Activated CD4-positive, alpha-beta T cell treated with anti-CD3 and anti-CD28 coated beads, Interleukin-2, amount 10 ng/mL, durations not matched to agents 7 days and 5 days (primary cell): ENCODE measurements at regions not wholly inside any gene's neighbourhood (a gene's known extent, or its start where the extent isn't known, plus 50 kb on each side); places are given as distances from the start of the nearest gene placed in this dataset.
A peak's percentile ranks its signal among the peaks of the same experiment; 100 is the strongest.
"Not testable (repeated sequence)": the region's sequence is repeated elsewhere in the genome, so short reads cannot be mapped to it uniquely, and the experiment has no call there.

Source experiments
- CTCF ChIA-PET: fragments of 350-600 bp; sonication (Branson Sonifier 250); formaldehyde crosslinking; loops from one replicate; lab custom pipeline; 2021; ENCODE audit warnings: antibody characterized with exemption; lab: Charles Lee
- POLR2A ChIA-PET: fragments of 350-600 bp; sonication (Branson Sonifier 250); formaldehyde crosslinking; loops from one replicate; lab custom pipeline; 2021; ENCODE audit warnings: antibody characterized with exemption; lab: Charles Lee
- DNase-seq: peaks from one replicate; pipeline ENCODE4 v3.0.0-alpha.2; 2020
- H3K27ac Mint-ChIP-seq: one replicate; pipeline ENCODE4 v1.8.0; 2021; ENCODE audit warnings: mild to moderate bottlenecking, moderate library complexity, mixed read lengths
- H3K27me3 Mint-ChIP-seq: one replicate; pipeline ENCODE4 v1.8.0; 2021; ENCODE audit warnings: mixed read lengths
- H3K36me3 Mint-ChIP-seq: one replicate; pipeline ENCODE4 v1.8.0; 2021; ENCODE audit warnings: low read depth, mixed read lengths
- H3K4me1 Mint-ChIP-seq: one replicate; pipeline ENCODE4 v1.8.0; 2021; ENCODE audit warnings: mixed read lengths
- H3K4me3 Mint-ChIP-seq: one replicate; pipeline ENCODE4 v1.8.0; 2021; ENCODE audit warnings: mild to moderate bottlenecking, moderate library complexity, mixed read lengths
- H3K9me3 Mint-ChIP-seq: one replicate; pipeline ENCODE4 v1.8.0; 2021; ENCODE audit warnings: mixed read lengths
- microRNA-seq: library from miRNA; unstranded; fragments of <30 nt; microRNA quantifications from one replicate; pipeline ENCODE4 v1.2.0, GENCODE V29; 2021; ENCODE audit warnings: borderline microRNAs expressed, borderline replicate concordance

GRCh38 chr18:35904389-35905037, 68.0 kb upstream of the RMP24 start:
- H3K36me3 Mint-ChIP-seq, result no peaks in the 10 kb centered on the region
- ChIA-PET POLR2A (no interaction called here), CTCF (interaction anchor here (1.1 kb wide), 1 partner anchor 46 kb away, joined by 3 read pairs; no protein-coding TSS in a partner anchor)
- no peaks in the 10 kb centered on the region for H3K9me3 Mint-ChIP-seq
- H3K4me1 Mint-ChIP-seq, result no peaks in the 10 kb centered on the region
- no peak for DNase-seq
- H3K27ac Mint-ChIP-seq, result no peak overlapping the region
- H3K27me3 Mint-ChIP-seq, result peaks cover 6% of the 10 kb centered on the region
- H3K4me3 Mint-ChIP-seq, result no peak overlapping the region

GRCh38 chr18:35905436-35905835, 67.0 kb upstream of the RMP24 start:
- no peak for DNase-seq
- Mint-ChIP-seq H3K27ac (no peak overlapping the region), H3K4me1 (no peaks in the 10 kb centered on the region), H3K27me3 (peaks cover 2% of the 10 kb centered on the region), H3K4me3 (no peak overlapping the region), H3K36me3 (no peaks in the 10 kb centered on the region), H3K9me3 (no peaks in the 10 kb centered on the region)
- ChIA-PET CTCF (no interaction called here), POLR2A (no interaction called here)

GRCh38 chr18:35906291-35906690, 66.2 kb upstream of the RMP24 start:
- DNase-seq, H3K4me1 Mint-ChIP-seq, POLR2A ChIA-PET, CTCF ChIA-PET, H3K9me3 Mint-ChIP-seq, H3K27me3 Mint-ChIP-seq, H3K4me3 Mint-ChIP-seq, H3K36me3 Mint-ChIP-seq, H3K27ac Mint-ChIP-seq: not testable (repeated sequence)

- no peaks in the 10 kb centered on the region for H3K4me1 Mint-ChIP-seq
- POLR2A ChIA-PET, result no interaction called here
Measured at GRCh38 chr18:35910327-35910726, 62.2 kb upstream of the RMP24 start.

GRCh38 chr18:35912332-35912731, 60.1 kb upstream of the RMP24 start:
- ChIA-PET POLR2A (no interaction called here), CTCF (no interaction called here)
- Mint-ChIP-seq H3K27ac (no peak overlapping the region), H3K36me3 (no peaks in the 10 kb centered on the region), H3K4me3 (no peak overlapping the region), H3K27me3 (peaks cover 9% of the 10 kb centered on the region), H3K9me3 (no peaks in the 10 kb centered on the region), H3K4me1 (no peaks in the 10 kb centered on the region)
- no peak for DNase-seq

More at GRCh38 chr18:35910327-35910726, 62.2 kb upstream of the RMP24 start:
- no peak for DNase-seq
- H3K4me3 Mint-ChIP-seq, result no peak overlapping the region
- H3K9me3 Mint-ChIP-seq, result no peaks in the 10 kb centered on the region
- H3K27me3 Mint-ChIP-seq, result peaks cover 9% of the 10 kb centered on the region
- H3K36me3 Mint-ChIP-seq, result no peaks in the 10 kb centered on the region
- CTCF ChIA-PET, result no interaction called here
- H3K27ac Mint-ChIP-seq, result no peak overlapping the region

GRCh38 chr18:35915056-35915455, 57.4 kb upstream of the RMP24 start:
- ChIA-PET CTCF (no interaction called here), POLR2A (no interaction called here)
- Mint-ChIP-seq H3K27ac (no peak overlapping the region), H3K36me3 (no peaks in the 10 kb centered on the region), H3K4me1 (no peaks in the 10 kb centered on the region), H3K27me3 (peaks cover 9% of the 10 kb centered on the region), H3K9me3 (no peaks in the 10 kb centered on the region), H3K4me3 (no peak overlapping the region)
- no peak for DNase-seq

- DNase-seq, result no peak
- Mint-ChIP-seq H3K36me3 (no peaks in the 10 kb centered on the region), H3K9me3 (no peaks in the 10 kb centered on the region), H3K4me1 (no peaks in the 10 kb centered on the region), H3K27ac (no peak overlapping the region), H3K4me3 (no peak overlapping the region), H3K27me3 (peaks cover 8% of the 10 kb centered on the region)
- ChIA-PET CTCF (no interaction called here), POLR2A (no interaction called here)
Measured at GRCh38 chr18:35917043-35917442, 55.4 kb upstream of the RMP24 start.

GRCh38 chr18:35918564-35918963, 53.9 kb upstream of the RMP24 start:
- no peaks in the 10 kb centered on the region for H3K4me1 Mint-ChIP-seq
- CTCF ChIA-PET, result interaction anchor here (0.6 kb wide), 1 partner anchor 369 kb away, joined by 3 read pairs; no protein-coding TSS in a partner anchor
- H3K27ac Mint-ChIP-seq, result no peak overlapping the region
- peaks cover 7% of the 10 kb centered on the region for H3K27me3 Mint-ChIP-seq
- no peak for DNase-seq
- no peaks in the 10 kb centered on the region for H3K36me3 Mint-ChIP-seq
- H3K4me3 Mint-ChIP-seq, result no peak overlapping the region
- POLR2A ChIA-PET, result no interaction called here
- no peaks in the 10 kb centered on the region for H3K9me3 Mint-ChIP-seq

- ChIA-PET CTCF (no interaction called here), POLR2A (no interaction called here)
- Mint-ChIP-seq H3K27me3 (peaks cover 7% of the 10 kb centered on the region), H3K36me3 (no peaks in the 10 kb centered on the region), H3K4me1 (no peaks in the 10 kb centered on the region), H3K27ac (no peak overlapping the region), H3K9me3 (no peaks in the 10 kb centered on the region), H3K4me3 (no peak overlapping the region)
- DNase-seq, result no peak
Measured at GRCh38 chr18:35919179-35919578, 53.3 kb upstream of the RMP24 start.

- H3K27me3 Mint-ChIP-seq, result peaks cover 8% of the 10 kb centered on the region
- no peaks in the 10 kb centered on the region for H3K36me3 Mint-ChIP-seq
- no peak overlapping the region for H3K4me3 Mint-ChIP-seq
- DNase-seq, result no peak
- ChIA-PET CTCF (no interaction called here), POLR2A (no interaction called here)
- H3K4me1 Mint-ChIP-seq, result no peaks in the 10 kb centered on the region
- H3K27ac Mint-ChIP-seq, result no peak overlapping the region
- H3K9me3 Mint-ChIP-seq, result no peaks in the 10 kb centered on the region
Measured at GRCh38 chr18:35920623-35921022, 51.9 kb upstream of the RMP24 start.

Small RNAs in the stretch of these regions (microRNA-seq; reads per million reads assigned to microRNA genes)
- 2.1 reads per million, percentile 5 among the genes with 10 or more reads in this experiment for gene MIR187
